NCI-H2107 treated with DMSO at 0.1 percent for 48 hours (cell line): ENCODE measurements at regions not wholly inside any gene's neighbourhood (a gene's known extent, or its start where the extent isn't known, plus 50 kb on each side); places are given as distances from the start of the nearest gene placed in this dataset.

Experiments used
- DNase-seq: peaks from one replicate; lab custom pipeline; 2025; ENCODE audit not compliant: unreplicated experiment; lab: John Stamatoyannopoulos, UW

GRCh38 chr4:137688651-137689050, 156.4 kb upstream of the PCDH18 start:
- no peak for DNase-seq

GRCh38 chr4:137685357-137685756, 153.1 kb upstream of the PCDH18 start:
- no peak for DNase-seq

- no peak for DNase-seq
Measured at GRCh38 chr4:137681081-137681480, 148.8 kb upstream of the PCDH18 start.

GRCh38 chr4:137678796-137679195, 146.5 kb upstream of the PCDH18 start:
- no peak for DNase-seq

- no peak for DNase-seq
Measured at GRCh38 chr4:137677863-137678262, 145.6 kb upstream of the PCDH18 start.

- no peak for DNase-seq
Measured at GRCh38 chr4:137676357-137676998, 144.2 kb upstream of the PCDH18 start.

GRCh38 chr4:137674066-137674465, 141.8 kb upstream of the PCDH18 start:
- no peak for DNase-seq

GRCh38 chr4:137668885-137669545, 136.7 kb upstream of the PCDH18 start:
- DNase-seq = no peak

- no peak for DNase-seq
Measured at GRCh38 chr4:137664416-137664815, 132.1 kb upstream of the PCDH18 start.

GRCh38 chr4:137664046-137664387, 131.7 kb upstream of the PCDH18 start:
- no peak for DNase-seq

GRCh38 chr4:137663251-137664045, 131.2 kb upstream of the PCDH18 start:
- DNase-seq = no peak

GRCh38 chr4:137661693-137662092, 129.4 kb upstream of the PCDH18 start:
- no peak for DNase-seq

- DNase-seq = no peak
Measured at GRCh38 chr4:137660211-137660610, 127.9 kb upstream of the PCDH18 start.

GRCh38 chr4:137659431-137659830, 127.1 kb upstream of the PCDH18 start:
- no peak for DNase-seq

- DNase-seq = no peak
Measured at GRCh38 chr4:137656661-137657060, 124.4 kb upstream of the PCDH18 start.

GRCh38 chr4:137655302-137655701, 123.0 kb upstream of the PCDH18 start:
- no peak for DNase-seq

GRCh38 chr4:137651128-137651527, 118.8 kb upstream of the PCDH18 start:
- no peak for DNase-seq

GRCh38 chr4:137649711-137650450, 117.6 kb upstream of the PCDH18 start:
- DNase-seq = no peak

GRCh38 chr4:137648531-137648930, 116.2 kb upstream of the PCDH18 start:
- no peak for DNase-seq

GRCh38 chr4:137647375-137647774, 115.1 kb upstream of the PCDH18 start:
- DNase-seq = no peak

- DNase-seq = no peak
Measured at GRCh38 chr4:137644201-137644600, 111.9 kb upstream of the PCDH18 start.

- no peak for DNase-seq
Measured at GRCh38 chr4:137641544-137641943, 109.2 kb upstream of the PCDH18 start.
